GM23338 (cell line): ENCODE measurements at regions not wholly inside any gene's neighbourhood (a gene's known extent, or its start where the extent isn't known, plus 50 kb on each side); places are given as distances from the start of the nearest gene placed in this dataset.

Experiments used
- CREB1 ChIP-seq: fragments of 250-450 bp; sonication (Bioruptor Pico); IDR thresholded peaks from 2 replicates; pipeline ENCODE4 v1.5.0; 2020; ENCODE audit warnings: low read depth, mild to moderate bottlenecking, moderate library complexity
- ETS1 ChIP-seq: IDR thresholded peaks from 2 replicates; pipeline ENCODE4 v1.6.1; 2016; ENCODE audit warnings: antibody characterized with exemption
- EZH2 ChIP-seq: fragments of 200-600 bp; sonication (generic); IDR thresholded peaks from one replicate; pipeline ENCODE4 v1.8.0; 2017; ENCODE audit warnings: antibody characterized with exemption, mild to moderate bottlenecking, low read depth; ENCODE audit not compliant: unreplicated experiment
- EZH2phosphoT487 ChIP-seq: fragments of 200-600 bp; sonication (generic); IDR thresholded peaks from one replicate; pipeline ENCODE4 v1.8.1; 2018; ENCODE audit warnings: antibody characterized with exemption; ENCODE audit not compliant: unreplicated experiment
- JUNB ChIP-seq: IDR thresholded peaks from one replicate; pipeline ENCODE4 v1.6.1; 2016; ENCODE audit warnings: antibody characterized with exemption; ENCODE audit not compliant: unreplicated experiment
- NANOG ChIP-seq: IDR thresholded peaks from 2 replicates; pipeline ENCODE4 v1.6.1; 2016; ENCODE audit warnings: antibody characterized with exemption, borderline replicate concordance
- POLR2AphosphoS5 ChIP-seq: IDR thresholded peaks from 2 replicates; pipeline ENCODE4 v1.6.1; 2016; ENCODE audit warnings: antibody characterized with exemption, low read depth
- ZNF331 ChIP-seq: fragments of 250-450 bp; sonication (Bioruptor Pico); IDR thresholded peaks from 2 replicates; pipeline ENCODE4 v1.5.0; 2020; ENCODE audit warnings: low read depth, mild to moderate bottlenecking, moderate library complexity
- TF ChIP-seq, protein P1 (sequence below), 2 experiments: fragments of 200-600 bp in 1 of 2; sonication (generic) in 1 of 2; conservative IDR thresholded peaks; 2 replicates each; pipeline versions ENCODE4 v1.5.1 to v1.6.1; 2016 to 2017; ENCODE audit warnings: antibody characterized with exemption in 2 of 2, low read depth in 2 of 2, mild to moderate bottlenecking in 2 of 2, moderate library complexity in 1 of 2
- TF ChIP-seq, protein P2 (sequence below): IDR thresholded peaks from one replicate; pipeline ENCODE4 v1.6.1; 2018; ENCODE audit warnings: antibody characterized with exemption; ENCODE audit not compliant: unreplicated experiment

- TF ChIP-seq POLR2AphosphoS5: no peak
- TF ChIP-seq, protein P1, sequence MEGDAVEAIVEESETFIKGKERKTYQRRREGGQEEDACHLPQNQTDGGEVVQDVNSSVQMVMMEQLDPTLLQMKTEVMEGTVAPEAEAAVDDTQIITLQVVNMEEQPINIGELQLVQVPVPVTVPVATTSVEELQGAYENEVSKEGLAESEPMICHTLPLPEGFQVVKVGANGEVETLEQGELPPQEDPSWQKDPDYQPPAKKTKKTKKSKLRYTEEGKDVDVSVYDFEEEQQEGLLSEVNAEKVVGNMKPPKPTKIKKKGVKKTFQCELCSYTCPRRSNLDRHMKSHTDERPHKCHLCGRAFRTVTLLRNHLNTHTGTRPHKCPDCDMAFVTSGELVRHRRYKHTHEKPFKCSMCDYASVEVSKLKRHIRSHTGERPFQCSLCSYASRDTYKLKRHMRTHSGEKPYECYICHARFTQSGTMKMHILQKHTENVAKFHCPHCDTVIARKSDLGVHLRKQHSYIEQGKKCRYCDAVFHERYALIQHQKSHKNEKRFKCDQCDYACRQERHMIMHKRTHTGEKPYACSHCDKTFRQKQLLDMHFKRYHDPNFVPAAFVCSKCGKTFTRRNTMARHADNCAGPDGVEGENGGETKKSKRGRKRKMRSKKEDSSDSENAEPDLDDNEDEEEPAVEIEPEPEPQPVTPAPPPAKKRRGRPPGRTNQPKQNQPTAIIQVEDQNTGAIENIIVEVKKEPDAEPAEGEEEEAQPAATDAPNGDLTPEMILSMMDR (conservative IDR thresholded peaks at IDR 0.05; ENCODE audit: low read depth in 2 of 2): peak; percentile 100
- no peak for TF ChIP-seq ETS1
- TF ChIP-seq EZH2: no peak
- TF ChIP-seq, protein P2, sequence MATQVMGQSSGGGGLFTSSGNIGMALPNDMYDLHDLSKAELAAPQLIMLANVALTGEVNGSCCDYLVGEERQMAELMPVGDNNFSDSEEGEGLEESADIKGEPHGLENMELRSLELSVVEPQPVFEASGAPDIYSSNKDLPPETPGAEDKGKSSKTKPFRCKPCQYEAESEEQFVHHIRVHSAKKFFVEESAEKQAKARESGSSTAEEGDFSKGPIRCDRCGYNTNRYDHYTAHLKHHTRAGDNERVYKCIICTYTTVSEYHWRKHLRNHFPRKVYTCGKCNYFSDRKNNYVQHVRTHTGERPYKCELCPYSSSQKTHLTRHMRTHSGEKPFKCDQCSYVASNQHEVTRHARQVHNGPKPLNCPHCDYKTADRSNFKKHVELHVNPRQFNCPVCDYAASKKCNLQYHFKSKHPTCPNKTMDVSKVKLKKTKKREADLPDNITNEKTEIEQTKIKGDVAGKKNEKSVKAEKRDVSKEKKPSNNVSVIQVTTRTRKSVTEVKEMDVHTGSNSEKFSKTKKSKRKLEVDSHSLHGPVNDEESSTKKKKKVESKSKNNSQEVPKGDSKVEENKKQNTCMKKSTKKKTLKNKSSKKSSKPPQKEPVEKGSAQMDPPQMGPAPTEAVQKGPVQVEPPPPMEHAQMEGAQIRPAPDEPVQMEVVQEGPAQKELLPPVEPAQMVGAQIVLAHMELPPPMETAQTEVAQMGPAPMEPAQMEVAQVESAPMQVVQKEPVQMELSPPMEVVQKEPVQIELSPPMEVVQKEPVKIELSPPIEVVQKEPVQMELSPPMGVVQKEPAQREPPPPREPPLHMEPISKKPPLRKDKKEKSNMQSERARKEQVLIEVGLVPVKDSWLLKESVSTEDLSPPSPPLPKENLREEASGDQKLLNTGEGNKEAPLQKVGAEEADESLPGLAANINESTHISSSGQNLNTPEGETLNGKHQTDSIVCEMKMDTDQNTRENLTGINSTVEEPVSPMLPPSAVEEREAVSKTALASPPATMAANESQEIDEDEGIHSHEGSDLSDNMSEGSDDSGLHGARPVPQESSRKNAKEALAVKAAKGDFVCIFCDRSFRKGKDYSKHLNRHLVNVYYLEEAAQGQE: no peak
- no peak for TF ChIP-seq EZH2phosphoT487
- TF ChIP-seq ZNF331 (CRISPR knock-in tag): no peak
- no peak for TF ChIP-seq NANOG
- no peak for TF ChIP-seq JUNB
- TF ChIP-seq CREB1 (CRISPR knock-in tag): no peak
Observed at GRCh38 chr7:25565949-25566348, 337.7 kb upstream of the NPVF start.
